ENCODE measurements at regions not wholly inside any gene's neighbourhood (a gene's known extent, or its start where the extent isn't known, plus 50 kb on each side); places are given as distances from the start of the nearest gene placed in this dataset.

GRCh38 chr20:40809361-40809760 is 120.3 kb upstream of the MAFB start:
- DNase-seq: no peak

GRCh38 chr20:40810332-40811000 is 121.4 kb upstream of the MAFB start:
- no peak for DNase-seq

- DNase-seq: no peak
Measured at GRCh38 chr20:40811004-40811403, 122.0 kb upstream of the MAFB start.

- DNase-seq: no peak
Measured at GRCh38 chr20:40811660-40812414, 122.8 kb upstream of the MAFB start.

- DNase-seq: no peak
Measured at GRCh38 chr20:40812415-40812925, 123.4 kb upstream of the MAFB start.

GRCh38 chr20:40813029-40813431 is 124.0 kb upstream of the MAFB start:
- DNase-seq: no peak

- no peak for DNase-seq
Measured at GRCh38 chr20:40813708-40814630, 124.9 kb upstream of the MAFB start.

- no peak for DNase-seq
Measured at GRCh38 chr20:40814631-40814960, 125.6 kb upstream of the MAFB start.

- DNase-seq: no peak
Measured at GRCh38 chr20:40815156-40816038, 126.4 kb upstream of the MAFB start.

- no peak for DNase-seq
Measured at GRCh38 chr20:40816039-40816352, 127.0 kb upstream of the MAFB start.

- no peak for DNase-seq
Measured at GRCh38 chr20:40821429-40821828, 132.4 kb upstream of the MAFB start.

GRCh38 chr20:40826699-40827098 is 137.7 kb upstream of the MAFB start:
- DNase-seq: no peak

- no peak for DNase-seq
Measured at GRCh38 chr20:40835321-40835720, 146.3 kb upstream of the MAFB start.

- DNase-seq: no peak
Measured at GRCh38 chr20:40838509-40838908, 149.5 kb upstream of the MAFB start.

GRCh38 chr20:40843251-40843650 is 154.2 kb upstream of the MAFB start:
- no peak for DNase-seq

GRCh38 chr20:40844332-40844731 is 155.3 kb upstream of the MAFB start:
- no peak for DNase-seq

GRCh38 chr20:40848096-40848495 is 159.1 kb upstream of the MAFB start:
- no peak for DNase-seq

- no peak for DNase-seq
Measured at GRCh38 chr20:40848526-40848925, 159.5 kb upstream of the MAFB start.

- DNase-seq: no peak
Measured at GRCh38 chr20:40849456-40849855, 160.4 kb upstream of the MAFB start.

- no peak for DNase-seq
Measured at GRCh38 chr20:40851051-40851450, 162.0 kb upstream of the MAFB start.

GRCh38 chr20:40855269-40855668 is 166.2 kb upstream of the MAFB start:
- DNase-seq: no peak

- no peak for DNase-seq
Measured at GRCh38 chr20:40856653-40857052, 167.6 kb upstream of the MAFB start.

GRCh38 chr20:40860487-40860902 is 168.1 kb upstream of the TOP1 start:
- no peak for DNase-seq

Data from hematopoietic multipotent progenitor cell treated with erythropoietin and hydrocortisone succinate and interleukin-3 and kit ligand, for 6 days (in vitro differentiated cells).